Brain microvascular endothelial cell (primary cell): ENCODE measurements at regions not wholly inside any gene's neighbourhood (a gene's known extent, or its start where the extent isn't known, plus 50 kb on each side); places are given as distances from the start of the nearest gene placed in this dataset.

ENCODE experiments used
- DNase-seq: peaks from one replicate; pipeline ENCODE4 v3.0.0-alpha.2; 2020
- H3K27ac ChIP-seq: fragments of 250-450 bp; sonication (Bioruptor Pico); 2 replicates; pipeline ENCODE4 v1.5.1; 2020; ENCODE audit warnings: mild to moderate bottlenecking, moderate library complexity
- H3K27me3 ChIP-seq: fragments of 250-450 bp; sonication (Bioruptor Pico); replicated peaks from 2 replicates; pipeline ENCODE4 v1.5.1; 2020; ENCODE audit warnings: mild to moderate bottlenecking
- H3K36me3 ChIP-seq: fragments of 250-450 bp; sonication (Bioruptor Pico); replicated peaks from 2 replicates; pipeline ENCODE4 v1.5.1; 2020; ENCODE audit warnings: mild to moderate bottlenecking
- H3K4me3 ChIP-seq: 2 replicates; pipeline ENCODE4 v1.5.1; 2011; ENCODE audit warnings: low read depth, mild to moderate bottlenecking, control low read depth, low read length, moderate library complexity
- in situ Hi-C: cut with HindIII; loops from 2 replicates; pipeline ENCODE4 v1.10.0; 2017; ENCODE audit warnings: low sequenced_read_pairs, low pct_ligation_motif_present
- TF ChIP-seq, protein P1 (sequence below): IDR thresholded peaks from 2 replicates; pipeline ENCODE4 v1.5.1; 2011; ENCODE audit warnings: low read depth, mild to moderate bottlenecking, moderate library complexity, low read length, control low read depth, inconsistent platforms; ENCODE audit errors: missing control alignments

DNA sequence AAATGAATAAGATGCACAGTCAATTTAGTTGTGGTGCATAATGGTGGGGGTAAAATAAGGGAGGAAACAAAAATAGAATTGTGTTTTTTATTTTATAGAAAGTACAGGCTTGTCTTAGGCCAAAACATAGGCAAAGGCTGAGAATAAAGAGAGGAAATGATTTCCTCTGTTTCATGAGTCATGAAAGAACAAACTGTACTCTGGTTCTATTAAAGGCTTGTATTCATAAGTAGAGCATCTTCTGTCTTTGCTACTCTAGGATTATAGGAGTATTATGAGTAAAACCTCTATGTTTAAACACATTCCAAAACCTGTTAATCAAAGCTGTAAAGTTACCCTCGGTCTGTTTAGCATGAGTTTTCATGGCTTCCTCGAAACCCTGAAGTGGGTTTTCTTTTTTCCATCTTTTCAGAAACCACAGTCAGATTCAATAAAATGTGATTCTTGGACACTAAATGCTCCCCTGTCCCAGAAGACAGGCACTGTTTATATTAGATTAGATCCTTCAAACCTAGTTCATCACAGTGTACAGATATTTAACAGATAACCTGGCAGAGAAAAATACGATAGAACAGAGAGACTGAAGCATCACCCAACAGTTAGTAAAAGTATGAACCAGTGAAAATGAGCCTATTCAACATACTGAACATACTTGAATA, 473.9 kb upstream of the CYLC2 start:
- H3K4me3 ChIP-seq = no peak overlapping the region
- in situ Hi-C loops = no loop called here
- H3K27me3 ChIP-seq = no peaks in the 10 kb centered on the region
- TF ChIP-seq, protein P1, sequence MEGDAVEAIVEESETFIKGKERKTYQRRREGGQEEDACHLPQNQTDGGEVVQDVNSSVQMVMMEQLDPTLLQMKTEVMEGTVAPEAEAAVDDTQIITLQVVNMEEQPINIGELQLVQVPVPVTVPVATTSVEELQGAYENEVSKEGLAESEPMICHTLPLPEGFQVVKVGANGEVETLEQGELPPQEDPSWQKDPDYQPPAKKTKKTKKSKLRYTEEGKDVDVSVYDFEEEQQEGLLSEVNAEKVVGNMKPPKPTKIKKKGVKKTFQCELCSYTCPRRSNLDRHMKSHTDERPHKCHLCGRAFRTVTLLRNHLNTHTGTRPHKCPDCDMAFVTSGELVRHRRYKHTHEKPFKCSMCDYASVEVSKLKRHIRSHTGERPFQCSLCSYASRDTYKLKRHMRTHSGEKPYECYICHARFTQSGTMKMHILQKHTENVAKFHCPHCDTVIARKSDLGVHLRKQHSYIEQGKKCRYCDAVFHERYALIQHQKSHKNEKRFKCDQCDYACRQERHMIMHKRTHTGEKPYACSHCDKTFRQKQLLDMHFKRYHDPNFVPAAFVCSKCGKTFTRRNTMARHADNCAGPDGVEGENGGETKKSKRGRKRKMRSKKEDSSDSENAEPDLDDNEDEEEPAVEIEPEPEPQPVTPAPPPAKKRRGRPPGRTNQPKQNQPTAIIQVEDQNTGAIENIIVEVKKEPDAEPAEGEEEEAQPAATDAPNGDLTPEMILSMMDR = no peak
- no peaks in the 10 kb centered on the region for H3K36me3 ChIP-seq
- H3K27ac ChIP-seq = no peak overlapping the region
- no peak for DNase-seq

DNA sequence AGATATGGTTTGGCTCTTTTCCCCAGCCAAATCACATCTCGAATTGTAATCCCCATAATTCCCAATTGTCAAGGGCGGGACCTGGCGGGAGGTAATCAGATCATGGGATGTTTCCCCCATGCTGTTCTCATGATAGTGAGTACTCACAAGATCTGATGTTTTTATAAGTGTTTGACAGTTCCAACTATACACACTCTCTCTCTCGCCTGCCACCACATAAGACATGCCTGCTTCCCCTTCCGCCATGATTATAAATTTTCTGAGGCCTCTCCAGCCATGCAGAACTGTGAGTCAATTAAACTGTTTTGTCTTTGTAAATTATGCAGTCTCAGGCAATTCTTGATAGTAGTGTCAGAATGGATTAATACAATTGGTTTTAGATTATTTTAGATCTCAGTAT, 475.7 kb upstream of the CYLC2 start:
- no peaks in the 10 kb centered on the region for H3K27me3 ChIP-seq
- TF ChIP-seq, protein P1 = no peak
- in situ Hi-C loops = no loop called here
- no peak overlapping the region for H3K27ac ChIP-seq
- no peaks in the 10 kb centered on the region for H3K36me3 ChIP-seq
- H3K4me3 ChIP-seq = no peak overlapping the region
- DNase-seq = no peak

DNA sequence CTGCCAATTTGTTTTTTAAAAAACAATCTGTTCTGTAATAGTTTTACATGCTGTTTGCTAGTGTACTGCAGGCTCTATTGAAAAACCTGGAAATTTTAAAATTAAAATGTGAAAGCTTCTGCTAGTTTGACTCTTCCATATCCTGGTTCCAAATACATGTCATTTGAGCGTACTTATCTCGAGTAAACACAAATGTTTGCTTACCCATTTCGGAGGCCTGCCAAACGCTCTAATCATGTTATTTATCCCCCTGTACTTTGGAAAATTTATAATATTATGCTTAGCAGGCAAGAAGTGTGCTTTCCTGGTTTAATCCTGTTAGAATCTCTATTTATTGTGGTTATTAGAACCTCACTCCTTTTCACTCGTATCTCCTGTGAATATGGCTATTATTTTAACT, 476.8 kb upstream of the CYLC2 start:
- H3K27ac ChIP-seq = no peak overlapping the region
- TF ChIP-seq, protein P1 = no peak
- no peak for DNase-seq
- in situ Hi-C loops = no loop called here
- no peaks in the 10 kb centered on the region for H3K36me3 ChIP-seq
- H3K27me3 ChIP-seq = no peaks in the 10 kb centered on the region
- no peak overlapping the region for H3K4me3 ChIP-seq

DNA sequence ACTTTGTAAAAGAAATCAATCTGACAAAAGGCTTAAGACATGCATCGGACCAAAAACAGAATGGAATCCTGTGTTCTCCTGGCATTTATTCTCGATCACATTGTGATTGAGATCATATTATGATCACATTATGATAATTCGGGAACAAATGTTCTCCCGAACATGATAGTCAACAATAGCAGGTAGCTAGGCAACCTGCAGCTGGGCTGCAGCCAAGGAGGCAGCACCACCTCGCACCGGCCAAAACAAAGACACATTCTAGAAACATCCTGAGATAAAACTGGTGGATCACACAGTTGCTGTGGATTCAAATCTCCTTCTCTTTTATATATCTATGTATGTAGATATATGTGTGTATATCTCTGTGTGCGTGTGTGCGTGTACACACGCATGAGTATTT, 480.6 kb upstream of the CYLC2 start:
- in situ Hi-C loops = no loop called here

DNA sequence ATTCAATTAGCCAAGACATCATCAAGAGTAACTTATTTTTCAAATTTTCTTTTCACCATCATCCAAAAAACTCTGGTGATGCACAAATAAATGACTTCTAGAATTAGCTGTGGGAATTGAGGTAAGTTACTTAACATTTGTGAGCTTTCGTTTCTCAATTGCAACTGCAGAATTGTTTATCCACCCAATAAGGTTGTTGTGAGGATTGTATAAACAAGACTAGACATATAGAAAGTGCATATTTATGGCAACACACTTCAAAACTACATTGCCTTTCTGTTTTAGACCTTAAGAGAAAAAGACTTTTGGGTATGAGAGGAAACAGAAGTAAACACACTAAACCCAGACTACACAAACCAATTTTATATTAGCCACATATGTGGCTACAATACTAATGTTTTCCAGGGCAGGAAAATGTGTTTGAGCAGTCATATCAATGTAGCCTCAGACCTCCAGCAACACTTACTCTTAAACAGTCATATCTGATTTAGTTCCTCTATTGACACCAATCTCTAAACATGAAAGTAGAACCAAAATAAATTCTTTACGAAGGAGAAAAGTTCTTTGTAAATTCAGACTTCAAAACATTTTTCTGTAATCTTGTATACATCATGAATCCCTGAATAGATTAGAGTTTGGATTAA, 488.0 kb upstream of the CYLC2 start:
- TF ChIP-seq, protein P1 = no peak
- H3K4me3 ChIP-seq = no peak overlapping the region
- DNase-seq = no peak
- H3K27ac ChIP-seq = no peak overlapping the region
- H3K36me3 ChIP-seq = no peaks in the 10 kb centered on the region
- no peaks in the 10 kb centered on the region for H3K27me3 ChIP-seq
- in situ Hi-C loops = no loop called here

More for the DNA sequence above, 480.6 kb upstream of the CYLC2 start:
- H3K27ac ChIP-seq = no peak overlapping the region
- H3K36me3 ChIP-seq = no peaks in the 10 kb centered on the region
- no peak for DNase-seq
- no peak overlapping the region for H3K4me3 ChIP-seq
- TF ChIP-seq, protein P1 = no peak
- no peaks in the 10 kb centered on the region for H3K27me3 ChIP-seq
